ENCODE measurements at regions not wholly inside any gene's neighbourhood (a gene's known extent, or its start where the extent isn't known, plus 50 kb on each side); places are given as distances from the start of the nearest gene placed in this dataset.

DNA sequence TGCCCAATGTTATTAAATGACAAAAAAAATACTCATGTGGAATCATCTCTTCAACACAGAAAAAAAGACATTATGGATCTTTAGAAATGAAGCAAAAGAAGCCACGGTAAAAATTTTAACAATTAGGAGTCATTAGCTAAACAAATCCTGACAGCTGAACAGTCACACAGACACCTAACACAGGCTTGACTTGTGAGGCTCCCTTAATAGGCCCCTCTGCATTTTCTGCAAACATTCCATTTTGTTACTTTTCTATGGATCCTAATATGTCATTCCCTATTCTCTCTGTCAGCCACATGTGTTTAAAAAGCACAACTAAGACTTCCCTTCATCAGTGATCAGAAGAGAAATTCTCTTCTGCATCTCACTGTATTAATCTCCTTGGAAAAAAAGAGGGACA is 1331.5 kb downstream of the CDH8 start:
- in situ Hi-C loops (cut with HindIII; ENCODE audit: low sequenced_read_pairs) = no loop called here
- H3K4me3 ChIP-seq (ENCODE audit: low read depth, low read length) = no peak overlapping the region
- TF ChIP-seq CTCF (IDR thresholded peaks at IDR 0.05; ENCODE audit: low read depth, low read length, missing control alignments) = no peak
- DNase-seq (ENCODE audit: low read depth) = no peak

GRCh38 chr16:60703096-60703495 is 1333.1 kb downstream of the CDH8 start:
- DNase-seq (ENCODE audit: low read depth) = no peak
- no peak for TF ChIP-seq CTCF (IDR thresholded peaks at IDR 0.05; ENCODE audit: low read depth, low read length, missing control alignments)
- H3K4me3 ChIP-seq (ENCODE audit: low read depth, low read length) = no peak overlapping the region
- in situ Hi-C loops (cut with HindIII; ENCODE audit: low sequenced_read_pairs) = no loop called here

GRCh38 chr16:60686824-60687223 is 1349.4 kb downstream of the CDH8 start:
- in situ Hi-C loops (cut with HindIII; ENCODE audit: low sequenced_read_pairs) = no loop called here
- no peak for DNase-seq (ENCODE audit: low read depth)
- H3K4me3 ChIP-seq (ENCODE audit: low read depth, low read length) = no peak overlapping the region
- TF ChIP-seq CTCF (IDR thresholded peaks at IDR 0.05; ENCODE audit: low read depth, low read length, missing control alignments) = no peak

DNA sequence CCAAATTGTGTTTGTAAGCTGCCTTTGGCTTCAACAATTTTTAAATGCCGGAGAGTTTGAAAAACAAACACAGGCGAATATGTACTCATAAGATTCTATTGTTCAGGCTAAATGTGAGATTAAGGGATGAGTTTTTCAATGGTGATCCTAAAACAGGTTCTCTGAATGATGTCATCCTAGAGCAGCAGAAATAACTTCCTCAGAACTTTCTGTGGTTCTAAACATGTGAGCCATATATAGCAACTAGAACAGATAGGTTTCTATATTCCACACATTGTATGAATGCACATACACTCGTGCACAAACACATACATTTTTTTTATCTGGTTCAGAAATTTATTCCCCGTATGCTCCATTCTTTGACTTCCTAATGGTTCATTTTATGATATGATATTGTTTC is 1352.2 kb downstream of the CDH8 start:
- no peak overlapping the region for H3K4me3 ChIP-seq (ENCODE audit: low read depth, low read length)
- in situ Hi-C loops (cut with HindIII; ENCODE audit: low sequenced_read_pairs) = no loop called here
- no peak for TF ChIP-seq CTCF (IDR thresholded peaks at IDR 0.05; ENCODE audit: low read depth, low read length, missing control alignments)
- no peak for DNase-seq (ENCODE audit: low read depth)

- DNase-seq (ENCODE audit: low read depth) = no peak
- TF ChIP-seq CTCF (IDR thresholded peaks at IDR 0.05; ENCODE audit: low read depth, low read length, missing control alignments) = no peak
- no peak overlapping the region for H3K4me3 ChIP-seq (ENCODE audit: low read depth, low read length)
- in situ Hi-C loops (cut with HindIII; ENCODE audit: low sequenced_read_pairs) = no loop called here
Observed at GRCh38 chr16:60682219-60682618, 1354.0 kb downstream of the CDH8 start.

DNA sequence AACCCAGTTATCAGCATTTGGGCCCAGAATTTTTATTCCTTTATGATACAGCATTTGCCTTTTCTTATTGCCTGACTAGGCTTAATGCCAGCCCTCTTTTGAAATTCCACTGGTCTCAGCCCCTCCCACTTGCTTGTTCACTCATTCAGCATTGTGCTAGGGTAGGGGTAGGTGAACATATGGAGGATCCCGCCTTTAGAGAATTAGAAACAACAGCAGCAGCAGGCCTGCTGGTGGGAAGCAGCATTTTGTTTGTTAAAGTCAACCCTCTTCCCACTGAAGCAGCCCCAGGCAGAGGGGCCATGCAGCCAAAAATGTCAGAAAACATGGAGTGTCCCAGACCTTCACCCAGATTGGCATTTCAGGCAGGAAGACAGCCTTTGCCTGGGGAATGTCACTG is 1355.2 kb downstream of the CDH8 start:
- TF ChIP-seq CTCF (IDR thresholded peaks at IDR 0.05; ENCODE audit: low read depth, low read length, missing control alignments) = no peak
- in situ Hi-C loops (cut with HindIII; ENCODE audit: low sequenced_read_pairs) = no loop called here
- H3K4me3 ChIP-seq (ENCODE audit: low read depth, low read length) = no peak overlapping the region
- no peak for DNase-seq (ENCODE audit: low read depth)

- in situ Hi-C loops (cut with HindIII; ENCODE audit: low sequenced_read_pairs) = no loop called here
- H3K4me3 ChIP-seq (ENCODE audit: low read depth, low read length) = no peak overlapping the region
- TF ChIP-seq CTCF (IDR thresholded peaks at IDR 0.05; ENCODE audit: low read depth, low read length, missing control alignments) = no peak
- no peak for DNase-seq (ENCODE audit: low read depth)
Observed at GRCh38 chr16:60675022-60675421, 1361.2 kb downstream of the CDH8 start.
